Astrocyte of the spinal cord (primary cell): ENCODE measurements at regions not wholly inside any gene's neighbourhood (a gene's known extent, or its start where the extent isn't known, plus 50 kb on each side); places are given as distances from the start of the nearest gene placed in this dataset.
"Not testable (repeated sequence)": the region's sequence is repeated elsewhere in the genome, so short reads cannot be mapped to it uniquely, and the experiment has no call there.

ENCODE experiments used
- DNase-seq: peaks from one replicate; pipeline ENCODE4 v3.0.0; 2011; ENCODE audit warnings: low read depth, low spot score
- H3K4me3 ChIP-seq: 2 replicates; pipeline ENCODE4 v1.5.1; 2011; ENCODE audit warnings: low read depth, mild to moderate bottlenecking, low read length, moderate library complexity
- CTCF ChIP-seq: IDR thresholded peaks from 2 replicates; pipeline ENCODE4 v1.5.1; 2012; ENCODE audit warnings: low read depth, mild to moderate bottlenecking, low read length, inconsistent platforms
- in situ Hi-C: cut with HindIII; loops from 2 replicates; pipeline ENCODE4 v1.10.0; 2017; ENCODE audit warnings: low sequenced_read_pairs

- H3K4me3 ChIP-seq, result no peak overlapping the region
- in situ Hi-C loops, result no loop called here
- no peak for TF ChIP-seq CTCF
Observed at GRCh38 chr6:28825732-28826293, 98.0 kb downstream of the TRIM27 start.

GRCh38 chr6:28831683-28832082 lies 92.1 kb downstream of the TRIM27 start:
- in situ Hi-C loops, result not testable (repeated sequence)

More at GRCh38 chr6:28825732-28826293, 98.0 kb downstream of the TRIM27 start:
- no peak for DNase-seq

GRCh38 chr6:28836703-28837102 lies 87.1 kb downstream of the TRIM27 start:
- H3K4me3 ChIP-seq, in situ Hi-C loops, DNase-seq: not testable (repeated sequence)

More at GRCh38 chr6:28831683-28832082, 92.1 kb downstream of the TRIM27 start:
- not testable (repeated sequence) for DNase-seq, H3K4me3 ChIP-seq

- TF ChIP-seq CTCF, result no peak
- in situ Hi-C loops, result no loop called here
Observed at GRCh38 chr6:28838289-28838633, 85.5 kb downstream of the TRIM27 start.

GRCh38 chr6:28838634-28839442 lies 84.9 kb downstream of the TRIM27 start:
- H3K4me3 ChIP-seq, result peak overlapping the region; percentile 50
- peak; percentile 83 for DNase-seq
- peak; percentile 76 for TF ChIP-seq CTCF
- in situ Hi-C loops, result no loop called here

More at GRCh38 chr6:28838289-28838633, 85.5 kb downstream of the TRIM27 start:
- peak overlapping the region; percentile 50 for H3K4me3 ChIP-seq
- peak; percentile 77 for DNase-seq

- TF ChIP-seq CTCF, result no peak
- in situ Hi-C loops, result no loop called here
- no peak for DNase-seq
- H3K4me3 ChIP-seq, result peak overlapping the region; percentile 50
Observed at GRCh38 chr6:28839443-28840120, 84.2 kb downstream of the TRIM27 start.

GRCh38 chr6:28841290-28841689 lies 82.5 kb downstream of the TRIM27 start:
- no peak overlapping the region for H3K4me3 ChIP-seq
- DNase-seq, result no peak
- in situ Hi-C loops, result no loop called here
- TF ChIP-seq CTCF, result no peak

- H3K4me3 ChIP-seq, in situ Hi-C loops, DNase-seq: not testable (repeated sequence)
Observed at GRCh38 chr6:28848756-28849155, 75.0 kb downstream of the TRIM27 start.
